Chondrocyte (in vitro differentiated cells): ENCODE measurements at regions not wholly inside any gene's neighbourhood (a gene's known extent, or its start where the extent isn't known, plus 50 kb on each side); places are given as distances from the start of the nearest gene placed in this dataset.

Experiments
- DNase-seq: peaks from one replicate; pipeline ENCODE4 v3.0.0; 2021; ENCODE audit warnings: mixed read lengths, low spot score
- H3K27ac Mint-ChIP-seq: one replicate; pipeline ENCODE4 v1.8.0; 2021; ENCODE audit warnings: mild to moderate bottlenecking, moderate library complexity, mixed read lengths; ENCODE audit not compliant: unreplicated experiment
- H3K27me3 Mint-ChIP-seq: 2 replicates; pipeline ENCODE4 v1.8.0; 2021; ENCODE audit warnings: low read depth, mixed read lengths
- H3K36me3 Mint-ChIP-seq: 2 replicates; pipeline ENCODE4 v1.8.0; 2021; ENCODE audit warnings: low read depth, mixed read lengths
- H3K4me1 Mint-ChIP-seq: 2 replicates; pipeline ENCODE4 v1.8.0; 2021; ENCODE audit warnings: low read depth, mild to moderate bottlenecking, mixed read lengths
- H3K4me3 Mint-ChIP-seq: one replicate; pipeline ENCODE4 v1.8.0; 2021; ENCODE audit warnings: mild to moderate bottlenecking, moderate library complexity, mixed read lengths; ENCODE audit not compliant: unreplicated experiment
- H3K9me3 Mint-ChIP-seq: 2 replicates; pipeline ENCODE4 v1.8.0; 2021; ENCODE audit warnings: low read depth, mixed read lengths
- TF ChIP-seq, protein P1 (sequence below): fragments of 200-600 bp; sonication (generic); IDR thresholded peaks from 2 replicates; pipeline ENCODE4 v1.5.0; 2021; ENCODE audit warnings: antibody characterized with exemption, mild to moderate bottlenecking, moderate library complexity

GRCh38 chrX:68918202-68918601 is 89.4 kb downstream of the EFNB1 start:
- no peaks in the 10 kb centered on the region for H3K27me3 Mint-ChIP-seq
- TF ChIP-seq, protein P1, sequence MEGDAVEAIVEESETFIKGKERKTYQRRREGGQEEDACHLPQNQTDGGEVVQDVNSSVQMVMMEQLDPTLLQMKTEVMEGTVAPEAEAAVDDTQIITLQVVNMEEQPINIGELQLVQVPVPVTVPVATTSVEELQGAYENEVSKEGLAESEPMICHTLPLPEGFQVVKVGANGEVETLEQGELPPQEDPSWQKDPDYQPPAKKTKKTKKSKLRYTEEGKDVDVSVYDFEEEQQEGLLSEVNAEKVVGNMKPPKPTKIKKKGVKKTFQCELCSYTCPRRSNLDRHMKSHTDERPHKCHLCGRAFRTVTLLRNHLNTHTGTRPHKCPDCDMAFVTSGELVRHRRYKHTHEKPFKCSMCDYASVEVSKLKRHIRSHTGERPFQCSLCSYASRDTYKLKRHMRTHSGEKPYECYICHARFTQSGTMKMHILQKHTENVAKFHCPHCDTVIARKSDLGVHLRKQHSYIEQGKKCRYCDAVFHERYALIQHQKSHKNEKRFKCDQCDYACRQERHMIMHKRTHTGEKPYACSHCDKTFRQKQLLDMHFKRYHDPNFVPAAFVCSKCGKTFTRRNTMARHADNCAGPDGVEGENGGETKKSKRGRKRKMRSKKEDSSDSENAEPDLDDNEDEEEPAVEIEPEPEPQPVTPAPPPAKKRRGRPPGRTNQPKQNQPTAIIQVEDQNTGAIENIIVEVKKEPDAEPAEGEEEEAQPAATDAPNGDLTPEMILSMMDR: no peak
- H3K4me1 Mint-ChIP-seq: no peaks in the 10 kb centered on the region
- no peak overlapping the region for H3K4me3 Mint-ChIP-seq
- DNase-seq: no peak
- no peak overlapping the region for H3K27ac Mint-ChIP-seq
- peaks cover 2% of the 10 kb centered on the region for H3K9me3 Mint-ChIP-seq
- H3K36me3 Mint-ChIP-seq: no peaks in the 10 kb centered on the region

GRCh38 chrX:68917799-68918198 is 89.0 kb downstream of the EFNB1 start:
- no peaks in the 10 kb centered on the region for H3K27me3 Mint-ChIP-seq
- peaks cover 2% of the 10 kb centered on the region for H3K9me3 Mint-ChIP-seq
- no peak overlapping the region for H3K27ac Mint-ChIP-seq
- peaks cover 4% of the 10 kb centered on the region for H3K4me1 Mint-ChIP-seq
- H3K4me3 Mint-ChIP-seq: no peak overlapping the region
- no peaks in the 10 kb centered on the region for H3K36me3 Mint-ChIP-seq
- DNase-seq: no peak
- TF ChIP-seq, protein P1: no peak

DNA sequence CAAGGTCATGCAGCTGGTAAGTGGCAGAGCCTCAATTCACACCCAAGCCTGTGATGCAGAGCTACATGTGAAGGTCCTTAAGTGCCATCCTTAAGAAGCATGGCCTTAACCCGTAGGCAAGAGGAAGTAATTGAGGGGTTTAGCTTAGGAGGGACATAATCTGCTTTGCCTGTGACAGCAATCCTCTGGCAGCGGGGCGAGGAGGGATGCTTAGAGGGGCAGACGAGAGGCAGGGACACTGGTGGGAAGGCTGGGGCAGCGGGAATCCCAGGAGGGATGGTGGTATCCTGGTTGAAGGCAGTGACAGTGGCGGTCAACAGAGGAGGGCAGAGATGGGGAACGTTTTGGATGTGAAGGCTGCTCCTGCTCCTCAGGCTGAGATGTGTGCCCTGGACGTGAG is 88.1 kb downstream of the EFNB1 start:
- H3K4me1 Mint-ChIP-seq: peaks cover 10% of the 10 kb centered on the region
- no peaks in the 10 kb centered on the region for H3K27me3 Mint-ChIP-seq
- H3K27ac Mint-ChIP-seq: no peak overlapping the region
- peaks cover 2% of the 10 kb centered on the region for H3K9me3 Mint-ChIP-seq
- no peak for DNase-seq
- H3K4me3 Mint-ChIP-seq: no peak overlapping the region
- TF ChIP-seq, protein P1: no peak
- H3K36me3 Mint-ChIP-seq: no peaks in the 10 kb centered on the region

DNA sequence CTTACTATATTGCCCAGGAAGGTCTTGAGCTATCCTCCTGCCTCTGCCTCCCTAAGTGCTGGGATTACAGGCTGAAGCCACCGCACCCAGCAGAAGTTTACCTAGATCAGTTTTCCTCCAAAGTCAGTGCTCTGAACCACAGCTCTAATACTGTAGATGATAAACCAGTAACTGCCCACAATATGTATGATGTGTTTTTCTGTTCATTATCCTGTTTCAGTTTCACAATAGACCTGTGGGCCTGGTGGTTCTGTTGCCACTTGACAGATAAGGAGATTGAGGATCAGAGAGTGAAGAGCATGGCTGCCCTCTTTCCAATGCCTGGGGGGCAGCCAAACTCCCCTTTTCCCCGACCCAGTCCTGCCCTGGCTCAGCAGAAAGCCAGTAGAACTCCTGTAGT is 87.0 kb downstream of the EFNB1 start:
- H3K27ac Mint-ChIP-seq: no peak overlapping the region
- H3K4me1 Mint-ChIP-seq: peaks cover 10% of the 10 kb centered on the region
- no peaks in the 10 kb centered on the region for H3K36me3 Mint-ChIP-seq
- H3K4me3 Mint-ChIP-seq: no peak overlapping the region
- peaks cover 2% of the 10 kb centered on the region for H3K9me3 Mint-ChIP-seq
- H3K27me3 Mint-ChIP-seq: no peaks in the 10 kb centered on the region
- DNase-seq: no peak
- TF ChIP-seq, protein P1: no peak

DNA sequence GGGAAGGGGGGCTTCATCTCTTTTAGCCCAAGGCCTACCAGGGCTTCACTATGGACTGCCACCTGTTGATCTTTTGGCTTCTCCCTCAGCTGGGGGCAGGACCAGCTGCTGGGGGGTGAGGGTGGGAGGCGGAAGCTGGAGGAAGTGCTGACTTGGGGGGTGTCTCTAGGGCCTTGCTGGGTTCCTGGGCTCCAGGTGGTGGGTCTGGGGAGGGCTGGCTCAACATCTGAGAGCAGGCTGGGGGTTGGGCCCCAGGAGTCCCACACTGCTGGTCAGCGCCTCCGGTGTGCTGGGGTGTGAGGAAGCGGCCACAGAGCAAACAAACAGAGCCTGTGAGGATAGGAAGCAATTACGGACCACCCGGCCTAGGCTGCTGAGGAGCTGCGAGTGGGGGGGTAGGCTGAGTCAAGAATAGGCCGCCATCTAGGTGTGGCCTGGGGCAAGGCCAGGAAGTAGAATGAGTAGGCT is 85.7 kb downstream of the EFNB1 start:
- no peaks in the 10 kb centered on the region for H3K36me3 Mint-ChIP-seq
- peaks cover 2% of the 10 kb centered on the region for H3K9me3 Mint-ChIP-seq
- DNase-seq: no peak
- peaks cover 10% of the 10 kb centered on the region for H3K4me1 Mint-ChIP-seq
- H3K27ac Mint-ChIP-seq: no peak overlapping the region
- TF ChIP-seq, protein P1: no peak
- H3K27me3 Mint-ChIP-seq: no peaks in the 10 kb centered on the region
- H3K4me3 Mint-ChIP-seq: no peak overlapping the region
